GM19043 (cell line): ENCODE measurements at regions not wholly inside any gene's neighbourhood (a gene's known extent, or its start where the extent isn't known, plus 50 kb on each side); places are given as distances from the start of the nearest gene placed in this dataset.
"Not testable (repeated sequence)": the region's sequence is repeated elsewhere in the genome, so short reads cannot be mapped to it uniquely, and the experiment has no call there.

ENCODE experiments used
- ATAC-seq: cut with Tn5 transposase; IDR thresholded peaks from one replicate; pipeline ENCODE4 v1.9.1; 2021; ENCODE audit warnings: low read depth; ENCODE audit not compliant: unreplicated experiment

- no peak for ATAC-seq
Observed at GRCh38 chr7:126179916-126180315, 1072.8 kb downstream of the GRM8 start.

- no peak for ATAC-seq
Observed at GRCh38 chr7:126178865-126179264, 1073.9 kb downstream of the GRM8 start.

- no peak for ATAC-seq
Observed at GRCh38 chr7:126177782-126178181, 1075.0 kb downstream of the GRM8 start.

GRCh38 chr7:126166645-126167044 is 1086.1 kb downstream of the GRM8 start:
- ATAC-seq: no peak

GRCh38 chr7:126163647-126164046 is 1089.1 kb downstream of the GRM8 start:
- no peak for ATAC-seq

- no peak for ATAC-seq
Observed at GRCh38 chr7:126157391-126157790, 1095.3 kb downstream of the GRM8 start.

- ATAC-seq: no peak
Observed at GRCh38 chr7:126150278-126150958, 1102.3 kb downstream of the GRM8 start.

- ATAC-seq: no peak
Observed at GRCh38 chr7:126140858-126141466, 1111.8 kb downstream of the GRM8 start.

- ATAC-seq: no peak
Observed at GRCh38 chr7:126119981-126120380, 1132.8 kb downstream of the GRM8 start.

GRCh38 chr7:126103582-126103981 is 1149.2 kb downstream of the GRM8 start:
- no peak for ATAC-seq

- ATAC-seq: no peak
Observed at GRCh38 chr7:126083014-126083413, 1153.4 kb upstream of the POT1 start.

- no peak for ATAC-seq
Observed at GRCh38 chr7:126079581-126079980, 1150.0 kb upstream of the POT1 start.

- ATAC-seq: no peak
Observed at GRCh38 chr7:126079151-126079550, 1149.5 kb upstream of the POT1 start.

- ATAC-seq: no peak
Observed at GRCh38 chr7:126065766-126066165, 1136.1 kb upstream of the POT1 start.

GRCh38 chr7:126057979-126058378 is 1128.4 kb upstream of the POT1 start:
- ATAC-seq: no peak

- not testable (repeated sequence) for ATAC-seq
Observed at GRCh38 chr7:126056613-126057012, 1127.0 kb upstream of the POT1 start.

GRCh38 chr7:126052229-126052628 is 1122.6 kb upstream of the POT1 start:
- no peak for ATAC-seq

- ATAC-seq: no peak
Observed at GRCh38 chr7:126044662-126045061, 1115.0 kb upstream of the POT1 start.

- ATAC-seq: no peak
Observed at GRCh38 chr7:126041472-126041871, 1111.8 kb upstream of the POT1 start.

- ATAC-seq: no peak
Observed at GRCh38 chr7:126040114-126041045, 1110.8 kb upstream of the POT1 start.

- ATAC-seq: no peak
Observed at GRCh38 chr7:126026421-126027088, 1096.9 kb upstream of the POT1 start.
